GM18511 (cell line): ENCODE measurements at regions not wholly inside any gene's neighbourhood (a gene's known extent, or its start where the extent isn't known, plus 50 kb on each side); places are given as distances from the start of the nearest gene placed in this dataset.
"Not testable (repeated sequence)": the region's sequence is repeated elsewhere in the genome, so short reads cannot be mapped to it uniquely, and the experiment has no call there.

ENCODE experiments used
- ATAC-seq: cut with Tn5 transposase; IDR thresholded peaks from one replicate; pipeline ENCODE4 v1.9.1; 2021; ENCODE audit warnings: mild to moderate bottlenecking, moderate library complexity; ENCODE audit not compliant: unreplicated experiment

GRCh38 chr18:30469091-30469490 lies 573.5 kb downstream of the DSC3 start:
- ATAC-seq: no peak

DNA sequence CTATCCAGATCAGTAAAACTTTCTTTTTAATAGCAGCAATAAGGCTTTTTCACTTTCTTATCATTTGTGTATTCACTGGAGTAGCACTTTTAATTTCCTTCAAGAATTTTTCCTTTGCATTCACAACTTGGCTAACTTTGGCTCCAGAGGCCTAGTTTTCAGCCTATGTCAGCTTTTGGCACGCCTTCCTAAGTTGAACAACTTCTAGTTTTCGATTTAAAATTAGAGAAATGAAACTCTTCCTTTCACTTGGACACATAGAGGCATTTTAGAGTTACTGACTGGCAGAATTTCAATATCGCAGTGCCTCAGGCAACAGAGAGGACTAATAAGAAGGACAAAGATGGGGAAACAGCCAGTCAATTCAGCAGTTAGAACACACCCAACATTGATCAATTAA lies 577.4 kb downstream of the DSC3 start:
- ATAC-seq: no peak

- no peak for ATAC-seq
These were observed 585.4 kb downstream of the DSC3 start for GRCh38 chr18:30457156-30457555.

GRCh38 chr18:30455741-30456140 lies 586.8 kb downstream of the DSC3 start:
- no peak for ATAC-seq

- ATAC-seq: no peak
These were observed 587.6 kb downstream of the DSC3 start for GRCh38 chr18:30454920-30455319.

- no peak for ATAC-seq
These were observed 590.6 kb downstream of the DSC3 start for GRCh38 chr18:30451981-30452380.

GRCh38 chr18:30450927-30451326 lies 591.6 kb downstream of the DSC3 start:
- no peak for ATAC-seq

DNA sequence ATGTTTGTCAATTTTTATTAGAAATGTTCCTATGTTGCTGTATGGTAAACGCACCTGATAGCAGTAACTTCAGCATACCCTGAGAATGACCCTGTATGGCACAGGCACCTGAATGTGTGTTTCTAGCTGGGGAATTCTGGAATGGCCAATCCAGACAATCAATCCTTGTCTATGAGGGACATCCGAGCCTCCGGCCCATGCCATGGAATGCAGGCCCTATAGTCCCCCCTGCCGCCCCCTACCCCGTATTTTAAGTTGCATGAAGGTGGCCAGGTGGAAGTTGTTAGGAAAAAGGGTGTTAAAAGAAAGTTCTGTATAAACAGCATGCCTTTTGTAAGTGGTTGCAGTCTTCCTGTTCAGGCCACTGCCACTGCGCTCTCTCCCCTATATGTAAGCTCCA lies 595.9 kb downstream of the DSC3 start:
- ATAC-seq: no peak

- ATAC-seq: no peak
These were observed 598.0 kb downstream of the DSC3 start for GRCh38 chr18:30444544-30444943.

GRCh38 chr18:30440351-30440750 lies 602.2 kb downstream of the DSC3 start:
- no peak for ATAC-seq

- ATAC-seq: no peak
These were observed 603.4 kb downstream of the DSC3 start for GRCh38 chr18:30439174-30439573.

DNA sequence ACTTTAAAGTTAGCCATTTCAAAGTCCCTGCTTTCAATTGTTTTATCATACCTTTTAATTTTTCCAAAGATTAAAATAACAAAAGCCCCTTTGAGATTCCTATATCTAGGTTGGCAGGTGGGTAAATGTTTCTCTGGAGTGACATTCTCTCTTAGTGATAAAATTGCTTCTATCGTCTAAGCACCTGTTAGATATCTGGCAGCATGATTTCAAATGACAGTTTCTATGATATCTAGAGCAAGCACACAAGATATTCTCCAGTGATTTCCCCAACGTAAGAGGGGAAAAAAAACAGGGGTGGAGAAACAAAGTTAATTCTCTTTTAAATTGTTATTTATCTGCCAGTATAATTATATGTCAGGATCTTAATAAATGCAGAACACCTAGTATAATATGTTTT lies 610.2 kb downstream of the DSC3 start:
- ATAC-seq: no peak

- ATAC-seq: not testable (repeated sequence)
These were observed 623.1 kb downstream of the DSC3 start for GRCh38 chr18:30419399-30419798.

DNA sequence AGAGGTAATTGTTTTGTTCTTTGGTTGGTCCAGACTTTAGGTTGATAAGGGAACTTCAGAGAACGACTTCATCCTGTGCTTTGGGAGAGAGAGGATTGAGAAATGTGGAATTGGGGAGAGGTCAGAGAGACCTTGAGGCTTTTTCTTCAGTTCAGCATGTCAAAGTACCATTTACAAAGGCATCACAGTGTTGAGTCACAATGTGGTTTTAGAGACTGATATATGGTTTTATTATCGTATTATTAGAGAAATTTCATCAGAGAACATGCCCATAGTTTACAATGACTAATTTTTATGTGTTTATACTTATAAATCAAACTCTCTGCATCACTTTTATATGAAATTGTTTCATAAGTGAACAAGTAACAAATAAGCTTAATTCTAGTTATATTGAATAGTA lies 626.6 kb downstream of the DSC3 start:
- no peak for ATAC-seq

DNA sequence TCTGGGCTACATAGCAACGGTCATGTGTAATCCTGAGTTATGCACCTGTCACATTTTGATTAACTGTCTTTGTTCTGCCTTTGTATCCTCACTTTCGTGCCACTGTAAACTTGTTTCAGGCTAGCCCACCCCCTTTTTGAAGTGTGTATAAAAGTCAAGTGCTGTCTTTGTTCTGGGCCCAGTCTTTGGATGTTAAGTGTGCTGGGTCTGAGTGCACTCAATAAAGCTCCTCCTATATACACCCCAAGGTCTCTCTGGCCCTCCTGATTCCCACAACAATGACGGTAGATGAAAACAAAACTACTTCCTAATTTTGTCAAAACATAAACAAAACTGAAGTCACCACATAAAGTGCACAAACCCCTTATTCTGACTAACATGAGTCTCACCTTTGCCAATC lies 633.4 kb downstream of the DSC3 start:
- no peak for ATAC-seq

- no peak for ATAC-seq
These were observed 635.8 kb downstream of the DSC3 start for GRCh38 chr18:30406728-30407127.

GRCh38 chr18:30405038-30405437 lies 637.5 kb downstream of the DSC3 start:
- ATAC-seq: no peak

GRCh38 chr18:30404422-30404821 lies 638.1 kb downstream of the DSC3 start:
- no peak for ATAC-seq

- no peak for ATAC-seq
These were observed 639.3 kb downstream of the DSC3 start for GRCh38 chr18:30403278-30403677.

DNA sequence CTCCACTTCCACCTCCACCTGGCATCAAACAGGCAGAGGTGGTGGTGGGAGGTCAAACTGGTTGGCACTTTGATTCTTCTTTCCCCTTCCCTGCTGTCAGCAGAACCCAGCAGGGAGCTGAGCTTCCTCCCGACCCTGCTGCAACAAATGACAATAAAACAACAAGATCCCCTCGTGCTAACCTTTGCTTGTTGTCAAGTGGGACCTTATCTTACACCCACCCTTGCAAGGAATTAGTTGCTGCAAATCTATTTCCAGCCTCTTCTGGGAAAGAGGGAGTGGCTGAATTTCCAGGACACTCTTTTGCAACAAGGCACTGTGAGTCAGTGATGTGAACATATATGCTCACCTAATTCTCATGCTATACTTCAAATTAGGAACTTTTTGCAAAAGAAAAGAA lies 655.1 kb downstream of the DSC3 start:
- ATAC-seq: no peak

- no peak for ATAC-seq
These were observed 655.9 kb downstream of the DSC3 start for GRCh38 chr18:30386624-30387023.

GRCh38 chr18:30385684-30386083 lies 656.9 kb downstream of the DSC3 start:
- ATAC-seq: no peak

- no peak for ATAC-seq
These were observed 660.7 kb downstream of the DSC3 start for GRCh38 chr18:30381826-30382225.

DNA sequence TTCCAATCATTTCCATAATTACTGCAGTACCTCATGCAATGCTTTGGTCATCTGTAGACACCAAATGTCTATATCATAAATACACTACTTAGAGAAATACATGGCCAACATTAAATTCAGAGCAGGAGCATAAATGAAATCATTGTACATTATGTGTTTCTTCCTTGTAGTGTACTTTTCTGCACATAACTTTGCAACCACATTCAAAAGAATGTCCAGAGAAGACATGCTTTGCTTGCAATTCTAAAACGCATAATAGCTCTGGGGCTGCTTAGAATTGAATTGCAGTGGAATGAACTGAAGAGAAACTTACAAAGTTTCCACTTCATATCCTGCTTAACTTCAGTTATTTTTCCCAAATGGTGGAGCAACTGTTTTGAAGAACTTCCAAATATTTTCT lies 664.4 kb downstream of the DSC3 start:
- ATAC-seq: no peak
